Retinal pigment epithelial cell (primary cell): ENCODE measurements at regions not wholly inside any gene's neighbourhood (a gene's known extent, or its start where the extent isn't known, plus 50 kb on each side); places are given as distances from the start of the nearest gene placed in this dataset.

ENCODE experiments used
- DNase-seq: peaks from one replicate; pipeline ENCODE4 v3.0.0-alpha.2; 2010; ENCODE audit warnings: low read depth
- H3K4me3 ChIP-seq: 2 replicates; pipeline ENCODE4 v1.5.1; 2011; ENCODE audit warnings: mild to moderate bottlenecking, low read length, control low read depth, moderate library complexity
- TF ChIP-seq, protein P1 (sequence below): conservative IDR thresholded peaks from 2 replicates; pipeline ENCODE4 v1.5.1; 2011; ENCODE audit warnings: low read depth, low read length, control low read depth, inconsistent platforms

DNA sequence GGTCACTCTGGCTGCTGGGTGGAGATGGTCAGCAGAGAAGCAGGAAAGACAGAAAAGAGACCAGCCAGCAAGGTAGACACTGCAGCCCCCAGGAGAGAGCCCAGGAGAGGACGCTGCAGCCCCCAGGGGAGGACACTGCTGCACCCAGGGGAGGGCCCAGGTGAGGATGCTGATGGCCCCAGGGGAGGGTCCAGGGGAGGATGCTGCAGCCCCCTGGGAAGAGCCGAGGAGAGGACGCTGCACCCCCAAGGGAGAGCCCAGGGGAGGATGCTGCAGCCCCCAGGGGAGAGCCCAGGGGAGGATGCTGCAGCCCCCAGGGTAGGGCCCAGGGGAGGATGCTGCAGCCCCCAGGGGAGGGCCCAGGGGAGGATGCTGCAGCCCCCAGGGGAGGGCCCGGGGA, 196.7 kb upstream of the NSMCE3 start:
- DNase-seq: no peak
- no peak overlapping the region for H3K4me3 ChIP-seq
- TF ChIP-seq, protein P1, sequence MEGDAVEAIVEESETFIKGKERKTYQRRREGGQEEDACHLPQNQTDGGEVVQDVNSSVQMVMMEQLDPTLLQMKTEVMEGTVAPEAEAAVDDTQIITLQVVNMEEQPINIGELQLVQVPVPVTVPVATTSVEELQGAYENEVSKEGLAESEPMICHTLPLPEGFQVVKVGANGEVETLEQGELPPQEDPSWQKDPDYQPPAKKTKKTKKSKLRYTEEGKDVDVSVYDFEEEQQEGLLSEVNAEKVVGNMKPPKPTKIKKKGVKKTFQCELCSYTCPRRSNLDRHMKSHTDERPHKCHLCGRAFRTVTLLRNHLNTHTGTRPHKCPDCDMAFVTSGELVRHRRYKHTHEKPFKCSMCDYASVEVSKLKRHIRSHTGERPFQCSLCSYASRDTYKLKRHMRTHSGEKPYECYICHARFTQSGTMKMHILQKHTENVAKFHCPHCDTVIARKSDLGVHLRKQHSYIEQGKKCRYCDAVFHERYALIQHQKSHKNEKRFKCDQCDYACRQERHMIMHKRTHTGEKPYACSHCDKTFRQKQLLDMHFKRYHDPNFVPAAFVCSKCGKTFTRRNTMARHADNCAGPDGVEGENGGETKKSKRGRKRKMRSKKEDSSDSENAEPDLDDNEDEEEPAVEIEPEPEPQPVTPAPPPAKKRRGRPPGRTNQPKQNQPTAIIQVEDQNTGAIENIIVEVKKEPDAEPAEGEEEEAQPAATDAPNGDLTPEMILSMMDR: no peak

DNA sequence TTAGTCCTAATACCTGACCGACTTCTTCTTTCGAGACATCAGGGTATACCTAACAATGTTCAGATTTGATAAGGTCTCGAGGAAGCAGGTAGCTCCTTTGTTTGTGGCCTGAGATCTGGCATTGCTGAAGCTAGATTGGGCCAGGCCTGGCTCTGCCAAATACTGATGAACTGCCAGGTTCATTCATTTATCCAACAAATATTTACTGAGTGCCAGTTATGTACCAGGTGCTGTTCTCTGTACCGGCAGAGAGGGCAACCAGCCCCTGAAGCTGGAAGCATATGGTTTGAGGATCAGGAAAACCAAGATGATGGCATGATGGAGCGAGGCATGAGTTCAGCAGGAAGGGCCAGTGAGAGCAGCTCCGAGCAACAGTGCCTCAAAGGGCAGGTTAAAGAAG, 196.2 kb upstream of the NSMCE3 start:
- TF ChIP-seq, protein P1: no peak
- no peak overlapping the region for H3K4me3 ChIP-seq
- DNase-seq: no peak

DNA sequence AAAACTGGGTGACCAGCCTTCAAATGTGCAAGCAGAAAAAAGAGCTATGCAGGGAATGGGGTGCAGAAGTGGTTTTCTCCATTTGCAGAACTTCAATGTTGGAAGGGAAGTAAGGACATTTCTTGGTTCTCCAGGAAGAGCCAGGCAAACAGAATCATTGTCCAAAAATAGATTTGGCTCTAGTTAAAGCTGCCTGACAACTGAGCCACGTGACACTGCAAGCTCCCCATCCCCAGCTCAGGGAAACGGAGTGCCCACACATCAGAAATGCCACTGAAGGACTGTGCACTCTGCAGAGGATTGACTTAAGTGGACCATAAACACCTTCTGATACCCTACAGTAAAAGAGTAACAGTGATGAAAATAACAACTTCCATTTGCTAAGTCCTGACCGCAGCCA, 195.6 kb upstream of the NSMCE3 start:
- DNase-seq: no peak
- TF ChIP-seq, protein P1: no peak

DNA sequence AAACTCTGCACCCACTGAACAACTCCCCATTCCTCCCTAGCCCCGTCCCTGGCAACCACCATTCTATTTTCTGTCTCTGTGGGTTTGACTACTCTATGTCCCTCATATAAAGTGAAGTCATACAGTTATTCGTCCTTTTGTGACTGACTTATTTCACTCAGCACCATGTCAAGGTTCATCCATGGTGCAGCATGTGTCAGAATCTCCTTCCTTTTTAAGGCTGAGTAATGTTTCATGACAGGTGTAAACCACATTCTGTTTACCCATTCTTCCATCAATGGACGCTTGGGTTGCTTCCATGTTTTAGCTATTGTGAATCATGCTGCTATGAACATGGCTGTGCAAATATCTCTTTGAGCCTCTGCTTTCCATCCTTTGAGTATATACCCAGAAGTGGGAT, 192.3 kb upstream of the NSMCE3 start:
- H3K4me3 ChIP-seq: no peak overlapping the region
- TF ChIP-seq, protein P1: no peak
- DNase-seq: no peak

More for the DNA sequence above, 195.6 kb upstream of the NSMCE3 start:
- no peak overlapping the region for H3K4me3 ChIP-seq

DNA sequence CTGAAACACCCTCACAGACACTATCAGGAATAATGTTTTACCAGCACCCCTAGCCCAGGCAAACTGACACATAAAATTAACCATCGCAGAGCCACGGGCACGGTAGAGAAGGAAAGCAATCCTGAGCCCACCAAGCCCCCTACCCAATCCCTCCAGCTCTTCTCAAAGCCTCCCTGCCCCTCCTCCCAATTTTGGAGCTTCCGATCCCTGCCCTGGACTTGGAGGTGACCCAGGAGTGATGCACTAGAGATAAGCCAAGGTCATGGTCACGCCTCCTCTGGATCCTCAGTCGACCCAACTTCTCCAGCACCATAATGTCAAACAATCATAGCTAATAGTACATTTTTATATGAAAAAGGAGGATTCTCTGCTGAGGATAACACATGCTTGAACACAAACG, 188.7 kb upstream of the NSMCE3 start:
- DNase-seq: no peak
- TF ChIP-seq, protein P1: no peak
- no peak overlapping the region for H3K4me3 ChIP-seq

DNA sequence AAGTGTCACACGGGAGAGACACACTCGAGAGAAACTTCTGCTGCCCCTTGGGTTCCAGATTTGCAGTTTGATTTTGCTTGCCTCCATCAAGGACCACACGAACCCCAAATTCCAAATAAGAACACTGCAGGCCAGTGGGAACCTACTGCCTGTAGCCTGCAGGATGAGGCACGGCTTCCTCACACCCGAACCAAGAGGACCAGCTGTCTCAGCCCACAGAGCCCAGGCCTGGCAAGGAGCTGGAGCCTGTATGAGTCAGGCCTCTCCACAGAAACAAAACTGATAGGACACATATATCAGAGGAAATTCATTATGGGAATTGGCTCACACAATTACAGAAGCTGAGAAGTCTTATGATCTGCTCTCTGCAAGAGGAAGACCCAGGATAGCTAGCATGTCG, 188.1 kb upstream of the NSMCE3 start:
- no peak for DNase-seq
- TF ChIP-seq, protein P1: no peak
- H3K4me3 ChIP-seq: no peak overlapping the region

DNA sequence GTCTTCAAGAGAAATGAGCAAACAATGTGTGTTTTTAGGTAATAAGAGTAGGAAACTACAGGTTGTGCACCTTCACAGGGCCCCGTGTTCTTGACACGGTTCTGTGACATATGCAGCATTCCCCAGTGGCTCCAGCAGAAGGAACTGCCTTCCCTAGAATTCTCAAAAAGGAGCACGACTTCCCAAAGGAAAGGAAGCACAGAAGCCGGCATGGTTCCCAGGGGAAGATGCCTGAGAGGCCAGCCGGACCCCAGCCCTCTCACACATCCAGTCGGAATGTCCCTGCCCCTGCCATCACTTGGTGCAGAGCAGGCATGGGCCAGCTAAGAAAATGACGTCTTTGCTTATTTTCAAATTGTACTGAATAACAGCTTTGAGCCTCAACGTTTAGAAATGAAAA, 187.3 kb upstream of the NSMCE3 start:
- DNase-seq: no peak
- H3K4me3 ChIP-seq: no peak overlapping the region
- TF ChIP-seq, protein P1: no peak
